ENCODE measurements at regions not wholly inside any gene's neighbourhood (a gene's known extent, or its start where the extent isn't known, plus 50 kb on each side); places are given as distances from the start of the nearest gene placed in this dataset.

DNA sequence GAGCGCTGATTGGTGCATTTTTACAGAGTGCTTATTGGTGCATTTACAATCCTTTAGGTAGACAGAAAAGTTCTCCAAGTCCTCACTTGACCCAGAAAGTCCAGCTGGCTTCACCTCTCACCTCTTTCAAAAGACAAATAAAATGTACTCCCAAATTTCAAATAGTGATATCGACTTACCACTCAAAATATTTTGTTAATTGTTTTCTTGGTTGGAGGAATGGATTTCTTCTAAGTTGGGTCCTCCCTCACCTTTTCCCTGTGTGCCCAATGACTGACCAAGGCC, 338.4 kb upstream of the KLF3 start:
- H3K4me1 Mint-ChIP-seq (ENCODE audit: low read depth) = peaks cover 87% of the 10 kb centered on the region
- Histone ChIP-seq H3K27me3 (ENCODE audit: control insufficient read depth in 1 of 2, insufficient read depth in 2 of 2, low read length in 2 of 2) (no peaks in the 10 kb centered on the region), H3K27ac (ENCODE audit: low read depth in 1 of 2, low read length in 2 of 2) (no peak overlapping the region), H3K36me3 (ENCODE audit: insufficient read depth, low read length) (no peaks in the 10 kb centered on the region), H3K4me1 (ENCODE audit: insufficient read depth, low read length) (peaks cover 55% of the 10 kb centered on the region), H3K9me3 (ENCODE audit: control insufficient read depth in 1 of 2, insufficient read depth in 1 of 2, low read length in 2 of 2) (peaks cover 0 to 7% of the 10 kb centered on the region in 2 experiments), H3K4me3 (ENCODE audit: low read length) (no peak overlapping the region)
- peak overlapping the region; percentile 25 for H3K4me3 Mint-ChIP-seq
- TF ChIP-seq, protein P1, sequence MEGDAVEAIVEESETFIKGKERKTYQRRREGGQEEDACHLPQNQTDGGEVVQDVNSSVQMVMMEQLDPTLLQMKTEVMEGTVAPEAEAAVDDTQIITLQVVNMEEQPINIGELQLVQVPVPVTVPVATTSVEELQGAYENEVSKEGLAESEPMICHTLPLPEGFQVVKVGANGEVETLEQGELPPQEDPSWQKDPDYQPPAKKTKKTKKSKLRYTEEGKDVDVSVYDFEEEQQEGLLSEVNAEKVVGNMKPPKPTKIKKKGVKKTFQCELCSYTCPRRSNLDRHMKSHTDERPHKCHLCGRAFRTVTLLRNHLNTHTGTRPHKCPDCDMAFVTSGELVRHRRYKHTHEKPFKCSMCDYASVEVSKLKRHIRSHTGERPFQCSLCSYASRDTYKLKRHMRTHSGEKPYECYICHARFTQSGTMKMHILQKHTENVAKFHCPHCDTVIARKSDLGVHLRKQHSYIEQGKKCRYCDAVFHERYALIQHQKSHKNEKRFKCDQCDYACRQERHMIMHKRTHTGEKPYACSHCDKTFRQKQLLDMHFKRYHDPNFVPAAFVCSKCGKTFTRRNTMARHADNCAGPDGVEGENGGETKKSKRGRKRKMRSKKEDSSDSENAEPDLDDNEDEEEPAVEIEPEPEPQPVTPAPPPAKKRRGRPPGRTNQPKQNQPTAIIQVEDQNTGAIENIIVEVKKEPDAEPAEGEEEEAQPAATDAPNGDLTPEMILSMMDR (IDR thresholded peaks at IDR 0.05) = no peak
- no peaks in the 10 kb centered on the region for H3K9me3 Mint-ChIP-seq
- CTCF ChIA-PET = no interaction called here
- no peaks in the 10 kb centered on the region for H3K27me3 Mint-ChIP-seq
- H3K36me3 Mint-ChIP-seq (ENCODE audit: low read depth) = no peaks in the 10 kb centered on the region
- peak overlapping the region; percentile 88 for H3K27ac Mint-ChIP-seq
- POLR2A ChIA-PET = interaction anchor here (1.1 to 1.2 kb wide), 2 partner anchors 8 to 184 kb away, joined by 3 to 4 read pairs; no protein-coding TSS in a partner anchor
- ATAC-seq (ENCODE audit: poor library complexity) = no peak
- no peak for DNase-seq
- intact Hi-C loops (cut with DNase I, micrococcal nuclease) = no loop called here

DNA sequence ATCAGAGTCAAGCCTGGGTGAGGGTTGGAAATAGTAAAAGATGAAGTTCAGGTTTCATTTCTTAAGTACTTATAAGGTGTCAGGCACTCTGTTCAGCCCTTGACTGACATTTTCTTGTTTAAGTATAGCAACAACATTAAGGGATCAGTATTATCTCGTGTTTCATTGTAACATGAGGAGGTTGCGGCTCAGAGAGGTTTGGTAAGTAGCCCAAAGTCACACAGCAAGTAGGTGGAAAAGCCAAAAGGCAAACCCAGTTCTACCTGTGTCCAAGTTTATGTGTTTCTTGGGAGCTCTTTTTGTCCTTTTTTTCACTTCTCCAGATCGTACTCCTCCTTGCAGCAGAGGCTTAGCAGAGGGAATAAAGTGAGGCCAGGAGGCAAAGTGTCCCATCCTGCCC, 337.5 kb upstream of the KLF3 start:
- Histone ChIP-seq H3K27ac (ENCODE audit: low read depth in 1 of 2, low read length in 2 of 2) (no peak overlapping the region), H3K27me3 (ENCODE audit: control insufficient read depth in 1 of 2, insufficient read depth in 2 of 2, low read length in 2 of 2) (no peaks in the 10 kb centered on the region), H3K4me1 (ENCODE audit: insufficient read depth, low read length) (peaks cover 62% of the 10 kb centered on the region), H3K4me3 (ENCODE audit: low read length) (no peak overlapping the region), H3K36me3 (ENCODE audit: insufficient read depth, low read length) (no peaks in the 10 kb centered on the region), H3K9me3 (ENCODE audit: control insufficient read depth in 1 of 2, insufficient read depth in 1 of 2, low read length in 2 of 2) (peaks cover 0 to 7% of the 10 kb centered on the region in 2 experiments)
- ChIA-PET CTCF (interaction anchor here (0.6 kb wide), 1 partner anchor 67 kb away, joined by 3 read pairs; no protein-coding TSS in a partner anchor), POLR2A (interaction anchor here (0.6 to 1.1 kb wide), 3 partner anchors 146 to 183 kb away, joined by 3 to 4 read pairs (median 3); no protein-coding TSS in a partner anchor)
- no peaks in the 10 kb centered on the region for H3K27me3 Mint-ChIP-seq
- DNase-seq = no peak
- intact Hi-C loops (cut with DNase I, micrococcal nuclease) = no loop called here
- no peaks in the 10 kb centered on the region for H3K9me3 Mint-ChIP-seq
- ATAC-seq (ENCODE audit: poor library complexity) = no peak
- H3K27ac Mint-ChIP-seq = peak overlapping the region; percentile 88
- H3K4me3 Mint-ChIP-seq = no peak overlapping the region
- H3K36me3 Mint-ChIP-seq (ENCODE audit: low read depth) = no peaks in the 10 kb centered on the region
- H3K4me1 Mint-ChIP-seq (ENCODE audit: low read depth) = peaks cover 87% of the 10 kb centered on the region
- TF ChIP-seq, protein P1 (IDR thresholded peaks at IDR 0.05) = no peak

GRCh38 chr4:38327174-38327573, 336.8 kb upstream of the KLF3 start:
- Mint-ChIP-seq H3K4me3 (no peak overlapping the region), H3K27ac (peak overlapping the region; percentile 88), H3K36me3 (ENCODE audit: low read depth) (no peaks in the 10 kb centered on the region), H3K27me3 (no peaks in the 10 kb centered on the region), H3K9me3 (no peaks in the 10 kb centered on the region), H3K4me1 (ENCODE audit: low read depth) (peaks cover 83% of the 10 kb centered on the region)
- no peak for DNase-seq
- TF ChIP-seq, protein P1 (IDR thresholded peaks at IDR 0.05) = no peak
- ChIA-PET POLR2A (interaction anchor here (0.6 kb wide), 1 partner anchor 146 kb away, joined by 3 read pairs; no protein-coding TSS in a partner anchor), CTCF (no interaction called here)
- no peaks in the 10 kb centered on the region for H3K36me3 ChIP-seq (ENCODE audit: insufficient read depth, low read length)
- peaks cover 65% of the 10 kb centered on the region for H3K4me1 ChIP-seq (ENCODE audit: insufficient read depth, low read length)
- H3K4me3 ChIP-seq (ENCODE audit: low read length) = no peak overlapping the region
- intact Hi-C loops (cut with DNase I, micrococcal nuclease) = no loop called here
- no peak for ATAC-seq (ENCODE audit: poor library complexity)
- H3K27me3 ChIP-seq (ENCODE audit: control insufficient read depth in 1 of 2, insufficient read depth in 2 of 2, low read length in 2 of 2) = no peaks in the 10 kb centered on the region
- peaks cover 0 to 7% of the 10 kb centered on the region in 2 experiments for H3K9me3 ChIP-seq (ENCODE audit: control insufficient read depth in 1 of 2, insufficient read depth in 1 of 2, low read length in 2 of 2)
- H3K27ac ChIP-seq (ENCODE audit: low read depth in 1 of 2, low read length in 2 of 2) = peak overlapping the region in 1 of 2 donors; percentile 22
